IMR-90 (cell line): ENCODE measurements at regions not wholly inside any gene's neighbourhood (a gene's known extent, or its start where the extent isn't known, plus 50 kb on each side); places are given as distances from the start of the nearest gene placed in this dataset.

ENCODE experiments used
- ATAC-seq: fragments of 200-7000 bp; cut with Tn5 transposase; 2 replicates; pipeline ENCODE4 v1.9.1; 2020; ENCODE audit warnings: low read depth, mild to moderate bottlenecking, moderate library complexity
- BruUV-seq: library from RNA; stranded (reverse); fragments of 400-500 nt; replicated peaks from 2 replicates; lab custom pipeline; 2021; lab: Mats Ljungman, UMichigan
- CTCF ChIA-PET: fragments of 300-600 bp; formaldehyde crosslinking; extraction: SDS; loops from one replicate; lab custom pipeline; 2021; ENCODE audit warnings: antibody characterized with exemption; lab: Yijun Ruan, JAX
- POLR2A ChIA-PET: fragments of 300-600 bp; sonication (Branson Sonifier 250); formaldehyde crosslinking; loops from one replicate; lab custom pipeline; 2022; ENCODE audit warnings: antibody characterized with exemption; ENCODE audit not compliant: unreplicated experiment; lab: Charles Lee
- DNase-seq: peaks from one replicate; pipeline ENCODE4 v3.0.0; 2013
- H2AFZ ChIP-seq: replicated peaks from 2 replicates; pipeline ENCODE3; 2013; ENCODE audit warnings: low read length, mild to moderate bottlenecking; ENCODE audit not compliant: poor library complexity
- H2AK5ac ChIP-seq: 2 replicates; pipeline ENCODE4 v1.6.1; 2013; ENCODE audit warnings: low read depth, low read length, inconsistent platforms
- H2AK9ac ChIP-seq: replicated peaks from 2 replicates; pipeline ENCODE3; 2013; ENCODE audit warnings: mild to moderate bottlenecking, low read depth, low read length, moderate library complexity; ENCODE audit not compliant: poor library complexity
- H2BK120ac ChIP-seq: 2 replicates; pipeline ENCODE4 v1.6.1; 2013; ENCODE audit warnings: low read depth, low read length, inconsistent platforms
- H2BK15ac ChIP-seq: 3 replicates; pipeline ENCODE4 v1.6.1; 2013; ENCODE audit warnings: low read depth, low read length, inconsistent platforms
- H2BK20ac ChIP-seq: 2 replicates; pipeline ENCODE4 v1.6.1; 2013; ENCODE audit warnings: low read depth, mild to moderate bottlenecking, inconsistent platforms, low read length, moderate library complexity
- H2BK5ac ChIP-seq: 2 replicates; pipeline ENCODE4 v1.6.1; 2013; ENCODE audit warnings: mild to moderate bottlenecking, low read depth, low read length, inconsistent platforms; ENCODE audit not compliant: poor library complexity, severe bottlenecking
- H3K14ac ChIP-seq: replicated peaks from 2 replicates; pipeline ENCODE4 v1.6.1; 2013; ENCODE audit warnings: low read depth, low read length, inconsistent platforms
- H3K18ac ChIP-seq: 2 replicates; pipeline ENCODE4 v1.6.1; 2013; ENCODE audit warnings: low read depth, low read length, control low read depth
- H3K23ac ChIP-seq: 2 replicates; pipeline ENCODE4 v1.6.1; 2013; ENCODE audit warnings: low read depth, low read length, inconsistent platforms
- H3K27ac ChIP-seq: 2 replicates; pipeline ENCODE4 v1.5.1; 2013; ENCODE audit warnings: mild to moderate bottlenecking, control low read depth, low read length; ENCODE audit not compliant: insufficient read depth
- H3K27me3 ChIP-seq: 2 replicates; pipeline ENCODE4 v1.6.1; 2013; ENCODE audit warnings: low read length; ENCODE audit not compliant: control insufficient read depth, insufficient read depth
- H3K36me3 ChIP-seq: 2 replicates; pipeline ENCODE4 v1.6.1; 2013; ENCODE audit warnings: low read length, mixed read lengths; ENCODE audit not compliant: control insufficient read depth, insufficient read depth
- H3K4ac ChIP-seq: 2 replicates; pipeline ENCODE4 v1.6.1; 2013; ENCODE audit warnings: low read depth, low read length, inconsistent platforms
- H3K4me1 ChIP-seq: 2 replicates; pipeline ENCODE4 v1.6.1; 2013; ENCODE audit warnings: low read length, mixed read lengths; ENCODE audit not compliant: control insufficient read depth, insufficient read depth
- H3K4me2 ChIP-seq: 2 replicates; pipeline ENCODE4 v1.6.1; 2013; ENCODE audit warnings: low read depth, mild to moderate bottlenecking, control low read depth, low read length, moderate library complexity
- H3K4me3 ChIP-seq: 2 replicates; pipeline ENCODE4 v1.5.1; 2013; ENCODE audit warnings: low read depth, mild to moderate bottlenecking, control low read depth, low read length, moderate library complexity; ENCODE audit not compliant: insufficient read depth
- H3K56ac ChIP-seq: 2 replicates; pipeline ENCODE4 v1.6.1; 2013; ENCODE audit warnings: low read length, inconsistent platforms; ENCODE audit not compliant: insufficient read depth; ENCODE audit errors: extremely low read depth
- H3K79me1 ChIP-seq, 2 experiments: 2 replicates each; pipeline ENCODE4 v1.6.1; 2013; ENCODE audit warnings: low read length in 2 of 2, inconsistent platforms in 1 of 2, low read depth in 1 of 2
- H3K9ac ChIP-seq: 2 replicates; pipeline ENCODE4 v1.6.1; 2013; ENCODE audit warnings: low read depth, low read length, control low read depth
- H3K9me1 ChIP-seq: 2 replicates; pipeline ENCODE4 v1.6.1; 2013; ENCODE audit warnings: low read length, inconsistent platforms; ENCODE audit not compliant: insufficient read depth
- H3K9me3 ChIP-seq: 2 replicates; pipeline ENCODE4 v1.6.1; 2013; ENCODE audit warnings: low read length; ENCODE audit not compliant: control insufficient read depth, insufficient read depth
- H4K20me1 ChIP-seq: 2 replicates; pipeline ENCODE4 v1.6.1; 2013; ENCODE audit warnings: low read length, inconsistent platforms; ENCODE audit not compliant: insufficient read depth
- H4K5ac ChIP-seq: 2 replicates; pipeline ENCODE4 v1.6.1; 2013; ENCODE audit warnings: mild to moderate bottlenecking, low read depth, low read length, control low read depth
- H4K8ac ChIP-seq, 2 experiments: 2 replicates each; pipeline ENCODE4 v1.6.1; 2013; ENCODE audit warnings: low read depth in 2 of 2, low read length in 2 of 2, control low read depth in 1 of 2, inconsistent platforms in 1 of 2
- H4K91ac ChIP-seq: 2 replicates; pipeline ENCODE4 v1.6.1; 2013; ENCODE audit warnings: low read depth, low read length, inconsistent platforms; ENCODE audit not compliant: insufficient read depth
- BHLHE40 ChIP-seq: fragments of 150-350 bp; IDR thresholded peaks from 2 replicates; pipeline ENCODE4 v1.6.1; 2016; ENCODE audit warnings: mild to moderate bottlenecking, low read depth, low read length
- ELK1 ChIP-seq: fragments of 150-350 bp; IDR thresholded peaks from 2 replicates; pipeline ENCODE4 v1.6.1; 2016; ENCODE audit warnings: low read depth, mild to moderate bottlenecking, low read length, moderate library complexity, borderline replicate concordance
- MAFK ChIP-seq: IDR thresholded peaks from 2 replicates; pipeline ENCODE4 v1.6.1; 2012; ENCODE audit warnings: low read depth, low read length, improper control_type of control experiment
- MAZ ChIP-seq: IDR thresholded peaks from 2 replicates; pipeline ENCODE4 v1.6.1; 2012; ENCODE audit warnings: low read depth, mild to moderate bottlenecking, low read length, improper control_type of control experiment, moderate library complexity, borderline replicate concordance
- MXI1 ChIP-seq: IDR thresholded peaks from 2 replicates; pipeline ENCODE4 v1.6.1; 2012; ENCODE audit warnings: low read depth, mild to moderate bottlenecking, low read length, moderate library complexity, borderline replicate concordance
- RAD21 ChIP-seq: IDR thresholded peaks from 2 replicates; pipeline ENCODE4 v1.6.1; 2012; ENCODE audit warnings: low read length, improper control_type of control experiment
- RCOR1 ChIP-seq: IDR thresholded peaks from 2 replicates; pipeline ENCODE4 v1.6.1; 2012; ENCODE audit warnings: mild to moderate bottlenecking, low read length, improper control_type of control experiment; ENCODE audit not compliant: insufficient replicate concordance
- RFX5 ChIP-seq: IDR thresholded peaks from 2 replicates; pipeline ENCODE4 v1.8.0; 2012; ENCODE audit warnings: low read depth, mild to moderate bottlenecking, low read length, moderate library complexity
- WGBS, 2 experiments: methylation state at CpG; one replicate each; pipeline versions ENCODE4 v1.1.5 to v1.1.7; 2013; ENCODE audit warnings: missing lambda C conversion rate in 2 of 2; ENCODE audit not compliant: insufficient read length in 1 of 2; ENCODE audit errors: extremely low coverage in 2 of 2; 5-methylcytosine and 5-hydroxymethylcytosine counted together
- dilution Hi-C: fragments of 300-500 bp; cut with HindIII; formaldehyde crosslinking; loops from one replicate; pipeline ENCODE4 v1.14.3; 2018; ENCODE audit warnings: low sequenced_read_pairs; ENCODE audit not compliant: unreplicated experiment
- in situ Hi-C: fragments of 300-500 bp; cut with MboI; formaldehyde crosslinking; loops from 3 replicates; pipeline ENCODE4 v1.14.3; 2019; ENCODE audit warnings: low sequenced_read_pairs, inconsistent platforms, mixed read lengths
- intact Hi-C: fragments of 100-400 bp; cut with micrococcal nuclease; formaldehyde crosslinking; loops from 2 replicates; pipeline ENCODE4 v1.10.0; 2022

- no peak for ATAC-seq
- TF ChIP-seq ELK1 (no peak), RFX5 (no peak), BHLHE40 (no peak), MXI1 (no peak), MAFK (no peak), RCOR1 (no peak), MAZ (no peak), RAD21 (no peak)
- no peak overlapping the region for H4K8ac ChIP-seq
- H3K4me2 ChIP-seq, result no peak overlapping the region
- ChIA-PET CTCF (interaction anchor here (1.0 kb wide), 1 partner anchor 176 kb away, joined by 3 read pairs; no protein-coding TSS in a partner anchor), POLR2A (no interaction called here)
- no peak overlapping the region; the same call in 2 of the 3 replicates for H2BK15ac ChIP-seq
- H3K56ac ChIP-seq, result no peak overlapping the region
- H3K36me3 ChIP-seq, result no peaks in the 10 kb centered on the region
- no peak overlapping the region for H4K5ac ChIP-seq
- no peaks in the 10 kb centered on the region; the same call in 1 of the 2 replicates for H4K20me1 ChIP-seq
- H3K27me3 ChIP-seq, result no peaks in the 10 kb centered on the region; the same call in 1 of the 2 replicates
- H3K9me1 ChIP-seq, result peaks cover 12% of the 10 kb centered on the region; the same call in 1 of the 2 replicates
- H2AK9ac ChIP-seq, result peak overlapping the region; percentile 47
- peak overlapping the region; percentile 15; the same call in 1 of the 2 replicates for H4K91ac ChIP-seq
- no peak overlapping the region for H3K23ac ChIP-seq
- H3K18ac ChIP-seq, result no peak overlapping the region
- H3K27ac ChIP-seq, result no peak overlapping the region
- 87% methylated on average over 6 of the region's 17 CpGs; no CpG with 5 or more reads in 1 of the 2 experiments for WGBS, 2 experiments
- H2AFZ ChIP-seq, result peak overlapping the region; percentile 52
- intact Hi-C loops (no loop called here), in situ Hi-C loops (loop anchor here (25.0 kb wide), 1 partner anchor 951 kb away; no protein-coding TSS in a partner anchor), dilution Hi-C loops (no loop called here)
- H2BK5ac ChIP-seq, result no peak overlapping the region
- H3K14ac ChIP-seq, result no peak overlapping the region
- DNase-seq, result no peak
- H2AK5ac ChIP-seq, result no peak overlapping the region
- H3K9ac ChIP-seq, result no peak overlapping the region
- no peak overlapping the region; the same call in 1 of the 2 replicates for H2BK20ac ChIP-seq
- peaks cover 13% of the 10 kb centered on the region for H3K4me1 ChIP-seq
- BruUV-seq, result no TSS peak
- no peak overlapping the region for H2BK120ac ChIP-seq
- H3K4me3 ChIP-seq, result no peak overlapping the region
- no peaks in the 10 kb centered on the region for H3K9me3 ChIP-seq
- H3K79me1 ChIP-seq, result no peaks in the 10 kb centered on the region
- no peak overlapping the region; the same call in 1 of the 2 replicates for H3K4ac ChIP-seq
Observed at GRCh38 chr2:71786291-71787107, 333.1 kb downstream of the DYSF start.
